ENCODE measurements at regions not wholly inside any gene's neighbourhood (a gene's known extent, or its start where the extent isn't known, plus 50 kb on each side); places are given as distances from the start of the nearest gene placed in this dataset.

DNA sequence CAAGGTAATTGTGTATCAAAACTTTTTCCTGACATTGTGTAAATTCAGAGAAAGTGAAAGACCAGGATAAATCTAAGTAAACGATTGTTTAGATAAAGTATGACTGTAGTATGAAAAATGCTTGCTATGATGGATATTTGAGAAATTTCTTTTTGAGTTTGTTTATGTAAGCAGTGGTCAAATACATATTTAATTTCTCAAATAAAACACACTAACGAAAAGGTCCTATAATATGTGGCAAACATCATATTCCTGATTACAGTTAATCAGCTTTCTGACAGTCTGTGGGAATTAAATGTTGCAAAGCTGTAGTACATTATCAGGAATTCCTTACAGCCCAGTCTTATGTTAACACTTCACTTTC, 636.9 kb downstream of the MMUT start:
- TF ChIP-seq, protein P1, sequence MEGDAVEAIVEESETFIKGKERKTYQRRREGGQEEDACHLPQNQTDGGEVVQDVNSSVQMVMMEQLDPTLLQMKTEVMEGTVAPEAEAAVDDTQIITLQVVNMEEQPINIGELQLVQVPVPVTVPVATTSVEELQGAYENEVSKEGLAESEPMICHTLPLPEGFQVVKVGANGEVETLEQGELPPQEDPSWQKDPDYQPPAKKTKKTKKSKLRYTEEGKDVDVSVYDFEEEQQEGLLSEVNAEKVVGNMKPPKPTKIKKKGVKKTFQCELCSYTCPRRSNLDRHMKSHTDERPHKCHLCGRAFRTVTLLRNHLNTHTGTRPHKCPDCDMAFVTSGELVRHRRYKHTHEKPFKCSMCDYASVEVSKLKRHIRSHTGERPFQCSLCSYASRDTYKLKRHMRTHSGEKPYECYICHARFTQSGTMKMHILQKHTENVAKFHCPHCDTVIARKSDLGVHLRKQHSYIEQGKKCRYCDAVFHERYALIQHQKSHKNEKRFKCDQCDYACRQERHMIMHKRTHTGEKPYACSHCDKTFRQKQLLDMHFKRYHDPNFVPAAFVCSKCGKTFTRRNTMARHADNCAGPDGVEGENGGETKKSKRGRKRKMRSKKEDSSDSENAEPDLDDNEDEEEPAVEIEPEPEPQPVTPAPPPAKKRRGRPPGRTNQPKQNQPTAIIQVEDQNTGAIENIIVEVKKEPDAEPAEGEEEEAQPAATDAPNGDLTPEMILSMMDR (IDR thresholded peaks at IDR 0.05) = no peak
- no peak for TF ChIP-seq ZFX (IDR thresholded peaks at IDR 0.05; ENCODE audit: borderline replicate concordance)
